ENCODE measurements at regions not wholly inside any gene's neighbourhood (a gene's known extent, or its start where the extent isn't known, plus 50 kb on each side); places are given as distances from the start of the nearest gene placed in this dataset.

DNA sequence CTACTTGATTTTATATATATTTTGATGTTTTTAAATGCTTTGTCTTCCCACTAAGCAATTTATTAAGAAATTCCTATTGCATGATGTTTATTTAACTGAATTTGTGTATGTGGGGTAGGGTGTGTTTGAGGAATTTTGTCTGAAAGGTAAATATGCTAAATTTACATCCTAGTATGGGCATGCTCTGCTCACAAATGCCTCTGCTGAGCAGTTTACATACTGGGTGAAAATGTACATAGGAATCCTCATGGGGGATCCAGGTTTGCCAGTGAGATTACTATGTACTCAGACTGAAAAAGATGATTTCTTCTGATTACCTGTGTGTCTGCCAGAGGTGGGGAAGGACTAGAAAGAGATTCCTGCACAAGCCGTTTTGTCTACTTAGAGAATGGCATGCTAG is 126.6 kb downstream of the DISP1 start:
- TF ChIP-seq HEYL (CRISPR knock-in tag; IDR thresholded peaks at IDR 0.05), result no peak
- no peak for TF ChIP-seq NFE2L2 (conservative IDR thresholded peaks at IDR 0.05; ENCODE audit: low read length)
- TF ChIP-seq FOSL2 (IDR thresholded peaks at IDR 0.05), result no peak
- TF ChIP-seq FOSL2 (CRISPR knock-in tag; IDR thresholded peaks at IDR 0.05), result no peak
- TF ChIP-seq NR3C1 (IDR thresholded peaks at IDR 0.05), result no peak
- TF ChIP-seq JUN (IDR thresholded peaks at IDR 0.05), result no peak
- no peak for TF ChIP-seq TP53 (CRISPR knock-in tag; IDR thresholded peaks at IDR 0.05)
- Histone ChIP-seq H3K27ac (no peak overlapping the region), H3K4me1 (no peaks in the 10 kb centered on the region; the same call in 2 of the 3 replicates), H3K4me3 (no peak overlapping the region), H3K4me2 (no peak overlapping the region), H3K9me3 (no peaks in the 10 kb centered on the region)
- 79% methylated on average over 1 of the region's 1 CpG for WGBS (ENCODE audit: missing lambda C conversion rate)
- ChIA-PET POLR2A (no interaction called here), CTCF (interaction anchor here (0.6 kb wide), 2 partner anchors 172 to 610 kb away, joined by 3 to 4 read pairs; no protein-coding TSS in a partner anchor)
- FAIRE-seq (no peak), ATAC-seq (no peak), DNase-seq (ENCODE audit: low read depth in 1 of 2, low spot score in 1 of 2) (no peak)

DNA sequence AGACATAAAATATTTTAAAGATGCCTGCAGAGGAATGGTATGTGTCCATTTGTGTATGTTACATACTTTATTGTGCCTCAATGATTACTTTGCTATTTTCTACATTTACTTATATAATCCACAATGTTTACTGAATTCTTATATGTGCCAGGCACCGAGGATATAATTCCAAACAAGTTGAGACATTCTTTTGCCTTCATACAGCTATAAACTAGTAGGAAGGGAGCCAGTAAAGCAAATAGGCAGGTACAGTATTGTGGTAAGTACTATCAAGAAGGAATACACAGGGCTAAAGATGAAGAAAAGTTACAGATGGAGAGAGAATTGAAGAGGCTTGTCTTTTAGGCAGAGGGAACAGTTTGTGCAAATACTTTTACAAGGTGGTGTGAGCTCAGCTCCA is 131.6 kb downstream of the DISP1 start:
- ChIA-PET POLR2A (no interaction called here), CTCF (interaction anchor here (1.1 to 1.6 kb wide), 2 partner anchors 11 to 15 kb away, joined by 3 to 4 read pairs; no protein-coding TSS in a partner anchor)
- DNase-seq (ENCODE audit: low read depth in 1 of 2, low spot score in 1 of 2), result no peak
- TF ChIP-seq TP53 (CRISPR knock-in tag; IDR thresholded peaks at IDR 0.05), result no peak
- TF ChIP-seq CBX2 (IDR thresholded peaks at IDR 0.05; ENCODE audit: borderline replicate concordance, low read depth), result no peak
- TF ChIP-seq, protein P1, sequence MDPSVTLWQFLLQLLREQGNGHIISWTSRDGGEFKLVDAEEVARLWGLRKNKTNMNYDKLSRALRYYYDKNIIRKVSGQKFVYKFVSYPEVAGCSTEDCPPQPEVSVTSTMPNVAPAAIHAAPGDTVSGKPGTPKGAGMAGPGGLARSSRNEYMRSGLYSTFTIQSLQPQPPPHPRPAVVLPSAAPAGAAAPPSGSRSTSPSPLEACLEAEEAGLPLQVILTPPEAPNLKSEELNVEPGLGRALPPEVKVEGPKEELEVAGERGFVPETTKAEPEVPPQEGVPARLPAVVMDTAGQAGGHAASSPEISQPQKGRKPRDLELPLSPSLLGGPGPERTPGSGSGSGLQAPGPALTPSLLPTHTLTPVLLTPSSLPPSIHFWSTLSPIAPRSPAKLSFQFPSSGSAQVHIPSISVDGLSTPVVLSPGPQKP (IDR thresholded peaks at IDR 0.05; ENCODE audit: low read depth, low read length), result no peak
- TF ChIP-seq, protein P2, sequence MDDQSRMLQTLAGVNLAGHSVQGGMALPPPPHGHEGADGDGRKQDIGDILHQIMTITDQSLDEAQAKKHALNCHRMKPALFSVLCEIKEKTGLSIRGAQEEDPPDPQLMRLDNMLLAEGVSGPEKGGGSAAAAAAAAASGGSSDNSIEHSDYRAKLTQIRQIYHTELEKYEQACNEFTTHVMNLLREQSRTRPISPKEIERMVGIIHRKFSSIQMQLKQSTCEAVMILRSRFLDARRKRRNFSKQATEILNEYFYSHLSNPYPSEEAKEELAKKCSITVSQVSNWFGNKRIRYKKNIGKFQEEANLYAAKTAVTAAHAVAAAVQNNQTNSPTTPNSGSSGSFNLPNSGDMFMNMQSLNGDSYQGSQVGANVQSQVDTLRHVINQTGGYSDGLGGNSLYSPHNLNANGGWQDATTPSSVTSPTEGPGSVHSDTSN (IDR thresholded peaks at IDR 0.05), result no peak
- no peak for TF ChIP-seq PHF8 (IDR thresholded peaks at IDR 0.05; ENCODE audit: borderline replicate concordance, low read depth)
- no peak for TF ChIP-seq RFX5 (IDR thresholded peaks at IDR 0.05)
- TF ChIP-seq HOXA7 (CRISPR knock-in tag; IDR thresholded peaks at IDR 0.05), result no peak
- no peak for TF ChIP-seq HOXB5 (CRISPR knock-in tag; IDR thresholded peaks at IDR 0.05)
- no peak for TF ChIP-seq JUN (IDR thresholded peaks at IDR 0.05)
- TF ChIP-seq, protein P3, sequence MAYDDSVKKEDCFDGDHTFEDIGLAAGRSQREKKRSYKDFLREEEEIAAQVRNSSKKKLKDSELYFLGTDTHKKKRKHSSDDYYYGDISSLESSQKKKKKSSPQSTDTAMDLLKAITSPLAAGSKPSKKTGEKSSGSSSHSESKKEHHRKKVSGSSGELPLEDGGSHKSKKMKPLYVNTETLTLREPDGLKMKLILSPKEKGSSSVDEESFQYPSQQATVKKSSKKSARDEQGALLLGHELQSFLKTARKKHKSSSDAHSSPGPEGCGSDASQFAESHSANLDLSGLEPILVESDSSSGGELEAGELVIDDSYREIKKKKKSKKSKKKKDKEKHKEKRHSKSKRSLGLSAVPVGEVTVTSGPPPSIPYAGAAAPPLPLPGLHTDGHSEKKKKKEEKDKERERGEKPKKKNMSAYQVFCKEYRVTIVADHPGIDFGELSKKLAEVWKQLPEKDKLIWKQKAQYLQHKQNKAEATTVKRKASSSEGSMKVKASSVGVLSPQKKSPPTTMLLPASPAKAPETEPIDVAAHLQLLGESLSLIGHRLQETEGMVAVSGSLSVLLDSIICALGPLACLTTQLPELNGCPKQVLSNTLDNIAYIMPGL (CRISPR knock-in tag; IDR thresholded peaks at IDR 0.05; ENCODE audit: borderline replicate concordance), result no peak
- no peak for TF ChIP-seq MYC (IDR thresholded peaks at IDR 0.05; ENCODE audit: borderline replicate concordance, low read length)
- no peak for TF ChIP-seq HDAC2 (IDR thresholded peaks at IDR 0.05)
- FAIRE-seq, result no peak
- Histone ChIP-seq H3K4me1 (no peaks in the 10 kb centered on the region; the same call in 2 of the 3 replicates), H3K4me2 (no peak overlapping the region), H3K9me3 (no peaks in the 10 kb centered on the region), H3K4me3 (no peak overlapping the region), H3K27ac (no peak overlapping the region)
- ATAC-seq, result no peak; a peak in 1 of 6 replicates
- 25% methylated on average over 1 of the region's 1 CpG for WGBS (ENCODE audit: missing lambda C conversion rate)

DNA sequence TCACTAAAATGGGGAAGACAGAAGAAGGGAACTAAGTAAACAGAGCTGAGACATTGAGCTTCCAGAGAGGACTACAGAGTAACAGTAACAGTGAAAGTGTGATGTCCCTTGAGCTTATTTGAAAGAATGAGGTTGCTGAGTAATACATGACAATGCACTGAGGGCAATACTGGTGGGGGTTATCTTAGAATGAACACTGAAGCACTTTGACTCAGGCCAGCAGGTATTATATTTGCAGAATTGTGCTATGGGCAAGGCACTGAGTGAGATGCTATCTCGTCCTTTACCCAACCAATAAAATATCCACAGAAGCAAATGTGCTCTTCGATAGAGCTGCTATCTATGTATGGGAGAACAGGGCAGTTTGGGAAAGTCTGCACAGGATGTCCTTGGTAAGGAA is 133.2 kb downstream of the DISP1 start:
- Histone ChIP-seq H3K4me2 (no peak overlapping the region), H3K9me3 (no peaks in the 10 kb centered on the region), H3K27ac (no peak overlapping the region), H3K4me3 (no peak overlapping the region), H3K4me1 (no peaks in the 10 kb centered on the region)
- no peak for ATAC-seq
- POLR2A ChIA-PET, result no interaction called here
- WGBS (ENCODE audit: missing lambda C conversion rate), result 84% methylated on average over 2 of the region's 2 CpGs
- no peak for FAIRE-seq
- CTCF ChIA-PET, result no interaction called here
- no peak for DNase-seq (ENCODE audit: low read depth in 1 of 2, low spot score in 1 of 2)
- TF ChIP-seq CHD4 (IDR thresholded peaks at IDR 0.05; ENCODE audit: borderline replicate concordance), result no peak
